ENCODE measurements at regions not wholly inside any gene's neighbourhood (a gene's known extent, or its start where the extent isn't known, plus 50 kb on each side); places are given as distances from the start of the nearest gene placed in this dataset.

DNA sequence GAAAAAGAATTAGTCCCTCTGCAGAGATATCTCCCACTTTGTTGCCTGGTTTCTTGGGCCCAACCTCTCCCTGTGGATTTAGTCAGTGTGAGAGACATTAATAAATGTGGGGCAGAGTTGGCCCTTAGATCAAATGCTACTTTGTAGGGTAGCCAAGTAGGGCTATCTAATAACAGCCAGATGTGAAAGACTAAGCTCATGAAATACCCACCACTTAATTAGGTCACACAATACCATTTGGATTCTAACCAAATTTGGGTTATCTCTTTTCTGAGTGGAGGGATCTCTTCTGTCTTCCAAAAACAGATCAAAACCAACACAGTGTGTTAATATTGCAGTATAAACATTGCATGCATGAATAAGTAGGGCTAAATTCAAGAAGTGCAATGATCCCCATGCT lies 626.8 kb upstream of the ZEB2 start:
- DNase-seq (ENCODE audit: low spot score): no peak
- Mint-ChIP-seq H3K9me3 (ENCODE audit: low read depth) (peaks cover 19% of the 10 kb centered on the region), H3K4me3 (ENCODE audit: unreplicated experiment) (no peak overlapping the region), H3K36me3 (ENCODE audit: low read depth) (peaks cover 3% of the 10 kb centered on the region), H3K27me3 (ENCODE audit: low read depth) (no peaks in the 10 kb centered on the region), H3K4me1 (ENCODE audit: low read depth) (no peaks in the 10 kb centered on the region), H3K27ac (ENCODE audit: unreplicated experiment) (no peak overlapping the region)
- TF ChIP-seq CTCF (IDR thresholded peaks at IDR 0.05): no peak

GRCh38 chr2:145144131-145144728 lies 624.3 kb upstream of the ZEB2 start:
- DNase-seq (ENCODE audit: low spot score): no peak
- Mint-ChIP-seq H3K36me3 (ENCODE audit: low read depth) (no peaks in the 10 kb centered on the region), H3K9me3 (ENCODE audit: low read depth) (peaks cover 13% of the 10 kb centered on the region), H3K27ac (ENCODE audit: unreplicated experiment) (no peak overlapping the region), H3K4me1 (ENCODE audit: low read depth) (no peaks in the 10 kb centered on the region), H3K27me3 (ENCODE audit: low read depth) (no peaks in the 10 kb centered on the region), H3K4me3 (ENCODE audit: unreplicated experiment) (no peak overlapping the region)
- TF ChIP-seq CTCF (IDR thresholded peaks at IDR 0.05): no peak

DNA sequence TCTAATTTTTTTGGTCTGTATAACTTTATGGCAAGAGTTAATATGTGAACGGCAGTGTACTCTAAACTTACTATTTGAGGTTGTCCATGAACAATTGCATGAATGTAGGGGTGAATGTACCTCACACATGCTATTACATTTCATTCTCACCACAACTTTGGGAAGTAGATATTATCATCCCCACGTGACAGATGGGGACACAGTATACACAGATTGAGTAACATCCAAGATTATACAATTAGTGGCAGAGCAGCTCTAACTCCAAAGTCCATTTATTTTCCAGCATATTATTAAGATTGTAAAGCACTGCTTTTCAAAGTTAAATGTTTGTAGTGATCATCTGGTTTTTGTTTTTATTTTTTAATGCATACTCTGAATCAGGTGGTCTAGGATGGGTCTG lies 622.1 kb upstream of the ZEB2 start:
- no peak overlapping the region for H3K4me3 Mint-ChIP-seq (ENCODE audit: unreplicated experiment)
- H3K4me1 Mint-ChIP-seq (ENCODE audit: low read depth): no peaks in the 10 kb centered on the region
- no peak for TF ChIP-seq CTCF (IDR thresholded peaks at IDR 0.05)
- no peak overlapping the region for H3K27ac Mint-ChIP-seq (ENCODE audit: unreplicated experiment)
- no peaks in the 10 kb centered on the region for H3K27me3 Mint-ChIP-seq (ENCODE audit: low read depth)
- no peaks in the 10 kb centered on the region for H3K36me3 Mint-ChIP-seq (ENCODE audit: low read depth)
- DNase-seq (ENCODE audit: low spot score): no peak
- peaks cover 8% of the 10 kb centered on the region for H3K9me3 Mint-ChIP-seq (ENCODE audit: low read depth)

GRCh38 chr2:145140658-145141057 lies 620.7 kb upstream of the ZEB2 start:
- no peak overlapping the region for H3K27ac Mint-ChIP-seq (ENCODE audit: unreplicated experiment)
- peaks cover 3% of the 10 kb centered on the region for H3K9me3 Mint-ChIP-seq (ENCODE audit: low read depth)
- DNase-seq (ENCODE audit: low spot score): no peak
- H3K36me3 Mint-ChIP-seq (ENCODE audit: low read depth): no peaks in the 10 kb centered on the region
- no peaks in the 10 kb centered on the region for H3K27me3 Mint-ChIP-seq (ENCODE audit: low read depth)
- no peak overlapping the region for H3K4me3 Mint-ChIP-seq (ENCODE audit: unreplicated experiment)
- no peak for TF ChIP-seq CTCF (IDR thresholded peaks at IDR 0.05)
- H3K4me1 Mint-ChIP-seq (ENCODE audit: low read depth): no peaks in the 10 kb centered on the region

DNA sequence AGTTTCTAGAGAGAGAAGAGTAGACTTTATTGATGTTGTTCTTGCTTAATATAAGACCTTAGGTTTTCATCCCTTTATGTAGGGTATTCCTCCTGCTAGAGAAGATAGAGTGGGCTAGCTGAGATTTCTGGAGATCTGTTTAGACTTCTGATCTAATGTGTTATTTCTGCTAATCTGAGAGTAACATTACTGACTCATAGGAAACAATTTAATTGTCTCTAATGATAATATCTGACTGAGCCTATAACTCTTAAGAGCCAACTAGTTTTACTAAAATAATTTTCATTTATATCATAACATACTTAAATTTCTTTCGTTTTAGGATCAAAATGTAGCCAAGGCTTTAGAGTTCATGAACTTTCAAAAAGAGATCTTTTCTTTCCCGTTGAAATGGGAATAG lies 618.7 kb upstream of the ZEB2 start:
- Mint-ChIP-seq H3K9me3 (ENCODE audit: low read depth) (peaks cover 3% of the 10 kb centered on the region), H3K36me3 (ENCODE audit: low read depth) (no peaks in the 10 kb centered on the region), H3K4me1 (ENCODE audit: low read depth) (no peaks in the 10 kb centered on the region), H3K4me3 (ENCODE audit: unreplicated experiment) (no peak overlapping the region), H3K27ac (ENCODE audit: unreplicated experiment) (no peak overlapping the region), H3K27me3 (ENCODE audit: low read depth) (no peaks in the 10 kb centered on the region)
- no peak for DNase-seq (ENCODE audit: low spot score)
- no peak for TF ChIP-seq CTCF (IDR thresholded peaks at IDR 0.05)
